ENCODE measurements at regions not wholly inside any gene's neighbourhood (a gene's known extent, or its start where the extent isn't known, plus 50 kb on each side); places are given as distances from the start of the nearest gene placed in this dataset.
"Not testable (repeated sequence)": the region's sequence is repeated elsewhere in the genome, so short reads cannot be mapped to it uniquely, and the experiment has no call there.

GRCh38 chr7:81293806-81294205 lies 375.0 kb upstream of the SEMA3C start:
- ATAC-seq (ENCODE audit: low read depth) (no peak), DNase-seq (no peak)
- no peaks in the 10 kb centered on the region for H3K4me1 ChIP-seq (ENCODE audit: control insufficient read depth in 2 of 2, insufficient read depth in 2 of 2, low read length in 2 of 2)
- POLR2A ChIA-PET, result no interaction called here
- CTCF ChIA-PET, result no interaction called here
- TF ChIP-seq EZH2 (IDR thresholded peaks at IDR 0.05; ENCODE audit: borderline replicate concordance, insufficient read depth, low read depth, low read length, poor library complexity, severe bottlenecking) (no peak), CTCF (IDR thresholded peaks at IDR 0.05) (no peak)
- Mint-ChIP-seq H3K27ac (no peak overlapping the region), H3K27me3 (no peaks in the 10 kb centered on the region), H3K4me3 (no peak overlapping the region), H3K9me3 (ENCODE audit: insufficient read depth) (peaks cover 3% of the 10 kb centered on the region), H3K4me1 (no peaks in the 10 kb centered on the region)
- no peaks in the 10 kb centered on the region for H3K36me3 ChIP-seq (replicated peaks in 1 of 2; ENCODE audit: control extremely low read depth in 1 of 2, control insufficient read depth in 1 of 2, extremely low read depth in 1 of 2, insufficient read depth in 2 of 2, low read length in 1 of 2)
- H3K27me3 ChIP-seq (replicated peaks in 1 of 4; ENCODE audit: control extremely low read depth in 1 of 4, control insufficient read depth in 3 of 4, insufficient read depth in 4 of 4, low read length in 3 of 4), result no peaks in the 10 kb centered on the region
- H3K9me3 ChIP-seq (ENCODE audit: control extremely low read depth in 1 of 3, control insufficient read depth in 2 of 3, insufficient read depth in 1 of 3, low read length in 2 of 3), result peaks cover 0 to 16% (median 0%) of the 10 kb centered on the region in 3 donors
- no peaks in the 10 kb centered on the region for H4K20me1 ChIP-seq (ENCODE audit: control insufficient read depth, insufficient read depth, low read length, poor library complexity, severe bottlenecking)
- intact Hi-C loops (cut with micrococcal nuclease), result no loop called here
- WGBS (ENCODE audit: insufficient coverage), result 76% methylated on average over 1 of the region's 1 CpG
- H3K27ac ChIP-seq (ENCODE audit: low read length in 2 of 2), result no peak overlapping the region
- H3K4me3 ChIP-seq (ENCODE audit: control extremely low read depth in 1 of 5, extremely low read depth in 1 of 5, insufficient read depth in 1 of 5, low read depth in 2 of 5, low read length in 4 of 5), result no peak overlapping the region
- H3K79me2 ChIP-seq (ENCODE audit: control insufficient read depth, insufficient read depth, low read length), result no peaks in the 10 kb centered on the region
- H3K4me2 ChIP-seq (replicated peaks; ENCODE audit: low read depth, low read length, poor library complexity, severe bottlenecking), result no peak overlapping the region
- H2AFZ ChIP-seq (ENCODE audit: insufficient read depth, low read depth, low read length, poor library complexity, severe bottlenecking), result no peak overlapping the region
- H3K9ac ChIP-seq (ENCODE audit: low read length), result no peak overlapping the region

- H3K9me3 ChIP-seq (ENCODE audit: control extremely low read depth in 1 of 3, control insufficient read depth in 2 of 3, insufficient read depth in 1 of 3, low read length in 2 of 3); CTCF ChIA-PET; H3K4me3 Mint-ChIP-seq; H4K20me1 ChIP-seq (ENCODE audit: control insufficient read depth, insufficient read depth, low read length, poor library complexity, severe bottlenecking); POLR2A ChIA-PET; DNase-seq; H3K79me2 ChIP-seq (ENCODE audit: control insufficient read depth, insufficient read depth, low read length); H3K4me2 ChIP-seq (replicated peaks; ENCODE audit: low read depth, low read length, poor library complexity, severe bottlenecking); H2AFZ ChIP-seq (ENCODE audit: insufficient read depth, low read depth, low read length, poor library complexity, severe bottlenecking); H3K4me1 ChIP-seq (ENCODE audit: control insufficient read depth in 2 of 2, insufficient read depth in 2 of 2, low read length in 2 of 2); H3K36me3 ChIP-seq (replicated peaks in 1 of 2; ENCODE audit: control extremely low read depth in 1 of 2, control insufficient read depth in 1 of 2, extremely low read depth in 1 of 2, insufficient read depth in 2 of 2, low read length in 1 of 2); H3K9ac ChIP-seq (ENCODE audit: low read length); H3K27ac ChIP-seq (ENCODE audit: low read length in 2 of 2); H3K27ac Mint-ChIP-seq; H3K4me3 ChIP-seq (ENCODE audit: control extremely low read depth in 1 of 5, extremely low read depth in 1 of 5, insufficient read depth in 1 of 5, low read depth in 2 of 5, low read length in 4 of 5); H3K27me3 ChIP-seq (replicated peaks in 1 of 4; ENCODE audit: control extremely low read depth in 1 of 4, control insufficient read depth in 3 of 4, insufficient read depth in 4 of 4, low read length in 3 of 4); intact Hi-C loops (cut with micrococcal nuclease); H3K4me1 Mint-ChIP-seq; H3K9me3 Mint-ChIP-seq (ENCODE audit: insufficient read depth); H3K27me3 Mint-ChIP-seq; ATAC-seq (ENCODE audit: low read depth): not testable (repeated sequence)
- WGBS (ENCODE audit: insufficient coverage), result 83% methylated on average over 2 of the region's 4 CpGs
Observed at GRCh38 chr7:81286754-81287153, 367.9 kb upstream of the SEMA3C start.

All from B cell (primary cell).